HCT116 (cell line): ENCODE measurements at regions not wholly inside any gene's neighbourhood (a gene's known extent, or its start where the extent isn't known, plus 50 kb on each side); places are given as distances from the start of the nearest gene placed in this dataset.

Source experiments
- ATAC-seq: fragments of 200-7000 bp; cut with Tn5 transposase; 2 replicates; pipeline ENCODE4 v1.9.1; 2020; ENCODE audit warnings: mild to moderate bottlenecking, moderate library complexity
- BruUV-seq: library from RNA; stranded (reverse); fragments of 400-500 nt; replicated peaks from 2 replicates; lab custom pipeline; 2021; lab: Mats Ljungman, UMichigan
- CTCF ChIA-PET: fragments of 300-600 bp; sonication (Branson Sonifier 250); formaldehyde crosslinking; loops from one replicate; lab custom pipeline; 2021; ENCODE audit warnings: antibody characterized with exemption; lab: Charles Lee
- POLR2A ChIA-PET: fragments of 300-600, 350-600 bp; sonication (Branson Sonifier 250); formaldehyde crosslinking; loops from one replicate; lab custom pipeline; 2021; ENCODE audit warnings: antibody characterized with exemption; lab: Charles Lee
- RAD21 ChIA-PET, 2 experiments: fragments of 300-600 bp; sonication (Branson Sonifier 250); formaldehyde crosslinking; loops; one replicate each; lab custom pipeline; 2023; ENCODE audit warnings: low total read pairs in 2 of 2; ENCODE audit not compliant: uncharacterized antibody in 2 of 2, unreplicated experiment in 2 of 2, low non-redundant PET in 1 of 2; lab: Charles Lee
- DNase-seq: peaks from one replicate; pipeline ENCODE4 v3.0.0-alpha.2; 2010; ENCODE audit warnings: low read depth, low spot score
- H2AFZ ChIP-seq: fragments of 200-600 bp; shearing (Covaris generic), sonication (generic); 2 replicates; pipeline ENCODE4 v1.6.1; 2017; ENCODE audit warnings: low read depth, mixed run types, mixed read lengths, antibody characterized with exemption, low read length; ENCODE audit not compliant: poor library complexity, severe bottlenecking
- H3K27ac ChIP-seq: 2 replicates; pipeline ENCODE4 v1.5.1; 2012; ENCODE audit warnings: low read depth, low read length
- H3K27me3 ChIP-seq: fragments of 200-600 bp; sonication (generic); 2 replicates; pipeline ENCODE4 v1.6.1; 2016; ENCODE audit warnings: mixed run types, low read length, mixed read lengths; ENCODE audit not compliant: insufficient read depth
- H3K36me3 ChIP-seq, 2 experiments: fragments of 200-500 bp in 1 of 2; fragments of 200-600 bp in 1 of 2; sonication (Bioruptor generic) in 1 of 2; sonication (generic) in 1 of 2; 2 replicates each; pipeline versions ENCODE4 v1.5.1 to v1.6.1; 2014 to 2016; ENCODE audit warnings: low read length in 2 of 2, inconsistent platforms in 1 of 2, mixed read lengths in 1 of 2, mixed run types in 1 of 2; ENCODE audit not compliant: insufficient read depth in 2 of 2, control insufficient read depth in 1 of 2
- H3K4me1 ChIP-seq, 2 experiments: fragments of 200-600 bp in 1 of 2; sonication (generic) in 1 of 2; 2 replicates each; pipeline versions ENCODE4 v1.5.1 to v1.6.1; 2012 to 2017; ENCODE audit warnings: low read length in 2 of 2, inconsistent platforms in 1 of 2, mild to moderate bottlenecking in 1 of 2, mixed read lengths in 1 of 2, mixed run types in 1 of 2, moderate library complexity in 1 of 2; ENCODE audit not compliant: insufficient read depth in 2 of 2, control insufficient read depth in 1 of 2
- H3K4me2 ChIP-seq: fragments of 200-600 bp; sonication (generic); 2 replicates; pipeline ENCODE4 v1.6.1; 2017; ENCODE audit warnings: mixed run types, low read length, mixed read lengths
- H3K4me3 ChIP-seq, 2 experiments: fragments of 200-600 bp in 1 of 2; sonication (generic) in 1 of 2; replicated peaks in 1 of 2; 2 replicates each; pipeline ENCODE4 v1.5.1; 2011 to 2016; ENCODE audit warnings: low read length in 2 of 2, control low read depth in 1 of 2, low read depth in 1 of 2, mild to moderate bottlenecking in 1 of 2, mixed read lengths in 1 of 2, mixed run types in 1 of 2
- H3K79me2 ChIP-seq: fragments of 200-600 bp; sonication (generic); 2 replicates; pipeline ENCODE4 v1.6.1; 2017; ENCODE audit warnings: mild to moderate bottlenecking, mixed run types, low read length, moderate library complexity, mixed read lengths; ENCODE audit not compliant: insufficient read depth
- H3K9ac ChIP-seq: fragments of 200-600 bp; sonication (generic); 2 replicates; pipeline ENCODE4 v1.6.1; 2016; ENCODE audit warnings: low read length, mixed read lengths
- H3K9me2 ChIP-seq: fragments of 200-600 bp; sonication (generic), shearing (Covaris generic); 2 replicates; pipeline ENCODE4 v1.6.1; 2017; ENCODE audit warnings: mixed run types, mild to moderate bottlenecking, moderate library complexity; ENCODE audit not compliant: insufficient read depth
- H3K9me3 ChIP-seq, 2 experiments: fragments of 200-500 bp in 1 of 2; fragments of 200-600 bp in 1 of 2; sonication (Bioruptor generic) in 1 of 2; sonication (generic) in 1 of 2; 2 replicates each; pipeline ENCODE4 v1.6.1; 2014 to 2017; ENCODE audit warnings: low read length in 2 of 2, mixed read lengths in 2 of 2, inconsistent platforms in 1 of 2, low read depth in 1 of 2, mild to moderate bottlenecking in 1 of 2, mixed run types in 1 of 2, moderate library complexity in 1 of 2; ENCODE audit not compliant: control insufficient read depth in 1 of 2, insufficient read depth in 1 of 2
- H4K20me1 ChIP-seq: fragments of 200-600 bp; sonication (generic), shearing (Covaris generic); 2 replicates; pipeline ENCODE4 v1.6.1; 2017; ENCODE audit warnings: mixed run types, mild to moderate bottlenecking, moderate library complexity; ENCODE audit not compliant: insufficient read depth
- CBX3 ChIP-seq: IDR thresholded peaks from 2 replicates; pipeline ENCODE4 v1.6.1; 2012; ENCODE audit warnings: low read depth
- CEBPB ChIP-seq: IDR thresholded peaks from 2 replicates; pipeline ENCODE4 v1.6.1; 2012; ENCODE audit warnings: low read depth
- CTCF ChIP-seq, 3 experiments: fragments of 200-600 bp in 1 of 3; sonication (generic) in 1 of 3; IDR thresholded peaks in 2 of 3; conservative IDR thresholded peaks in 1 of 3; 2 replicates each; pipeline ENCODE4 v1.5.1; 2012 to 2017; ENCODE audit warnings: low read depth in 2 of 3, low read length in 2 of 3, antibody characterized with exemption in 1 of 3, borderline replicate concordance in 1 of 3, control low read depth in 1 of 3, mild to moderate bottlenecking in 1 of 3, mixed read lengths in 1 of 3, mixed run types in 1 of 3, moderate library complexity in 1 of 3; ENCODE audit not compliant: insufficient read depth in 1 of 3
- EZH2phosphoT487 ChIP-seq: fragments of 200-600 bp; IDR thresholded peaks from 2 replicates; pipeline ENCODE4 v1.6.1; 2018; ENCODE audit warnings: antibody characterized with exemption, borderline replicate concordance
- FOSL1 ChIP-seq: IDR thresholded peaks from 2 replicates; pipeline ENCODE4 v1.6.1; 2012; ENCODE audit warnings: low read depth
- JUND ChIP-seq: IDR thresholded peaks from 2 replicates; pipeline ENCODE4 v1.6.1; 2012
- POLR2AphosphoS5 ChIP-seq: IDR thresholded peaks from 2 replicates; pipeline ENCODE4 v1.6.1; 2011; ENCODE audit warnings: mild to moderate bottlenecking, low read depth, low read length, moderate library complexity
- RAD21 ChIP-seq: IDR thresholded peaks from 2 replicates; pipeline ENCODE4 v1.6.1; 2012; ENCODE audit warnings: low read depth, mild to moderate bottlenecking
- SP1 ChIP-seq: IDR thresholded peaks from 2 replicates; pipeline ENCODE4 v1.6.1; 2012; ENCODE audit warnings: low read depth
- SRF ChIP-seq: IDR thresholded peaks from 2 replicates; pipeline ENCODE4 v1.6.1; 2012; ENCODE audit warnings: low read depth
- TCF7L2 ChIP-seq: IDR thresholded peaks from 2 replicates; pipeline ENCODE4 v1.7.0; 2011; ENCODE audit warnings: borderline replicate concordance, inconsistent platforms; ENCODE audit not compliant: insufficient read depth, insufficient read length; ENCODE audit errors: extremely low read depth
- YY1 ChIP-seq: IDR thresholded peaks from 2 replicates; pipeline ENCODE4 v1.6.1; 2011; ENCODE audit warnings: low read length, low read depth, moderate library complexity, mild to moderate bottlenecking; ENCODE audit not compliant: insufficient replicate concordance; ENCODE audit errors: extremely low read depth
- ZFX ChIP-seq: fragments of 450-650 bp; IDR thresholded peaks from 2 replicates; pipeline ENCODE4 v1.6.1; 2017
- intact Hi-C: fragments of 100-400 bp; cut with micrococcal nuclease; formaldehyde crosslinking; loops from 2 replicates; pipeline ENCODE4 v1.10.0; 2022
- TF ChIP-seq, protein P1 (sequence below): IDR thresholded peaks from 2 replicates; pipeline ENCODE4 v1.6.1; 2012

DNA sequence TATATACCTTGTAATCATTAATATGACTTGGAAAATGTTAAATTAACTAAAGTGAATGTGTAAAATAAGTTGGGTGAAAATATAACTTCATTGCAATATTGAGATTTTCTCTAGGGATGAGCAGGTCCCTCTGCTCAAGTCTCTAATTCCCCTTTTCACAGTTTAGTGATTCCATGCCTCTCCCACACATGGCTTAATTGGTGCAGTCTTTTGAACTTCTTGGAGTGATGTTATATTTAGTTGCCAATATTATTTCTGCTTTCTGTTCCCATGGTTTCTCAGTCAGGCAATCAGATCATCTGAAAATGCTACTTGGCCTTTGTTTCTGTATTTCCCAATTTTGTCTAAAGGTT is 233.7 kb upstream of the SPOPL start:
- Histone ChIP-seq H3K9ac (no peak overlapping the region), H4K20me1 (no peaks in the 10 kb centered on the region), H3K4me3 (no peak overlapping the region), H2AFZ (no peak overlapping the region), H3K79me2 (no peaks in the 10 kb centered on the region), H3K9me2 (no peaks in the 10 kb centered on the region), H3K27me3 (no peaks in the 10 kb centered on the region), H3K9me3 (no peaks in the 10 kb centered on the region), H3K27ac (no peak overlapping the region), H3K4me2 (peak overlapping the region; percentile 42)
- intact Hi-C loops, result no loop called here
- ATAC-seq (no peak), DNase-seq (no peak)
- RAD21 ChIA-PET, result no interaction called here
- BruUV-seq, result no TSS peak
- CTCF ChIA-PET, result no interaction called here
- POLR2A ChIA-PET, result no interaction called here
- no peak for TF ChIP-seq CEBPB
- TF ChIP-seq SP1, result 0 out of 2 replicates have a peak, but pooled peaks have one; percentile 4
- TF ChIP-seq, all 23 proteins: peak for 1
- Histone ChIP-seq H3K4me1 (peaks cover 0 to 18% of the 10 kb centered on the region in 2 experiments; a peak in 3 of 4 replicates), H3K36me3 (no peaks in the 10 kb centered on the region)

DNA sequence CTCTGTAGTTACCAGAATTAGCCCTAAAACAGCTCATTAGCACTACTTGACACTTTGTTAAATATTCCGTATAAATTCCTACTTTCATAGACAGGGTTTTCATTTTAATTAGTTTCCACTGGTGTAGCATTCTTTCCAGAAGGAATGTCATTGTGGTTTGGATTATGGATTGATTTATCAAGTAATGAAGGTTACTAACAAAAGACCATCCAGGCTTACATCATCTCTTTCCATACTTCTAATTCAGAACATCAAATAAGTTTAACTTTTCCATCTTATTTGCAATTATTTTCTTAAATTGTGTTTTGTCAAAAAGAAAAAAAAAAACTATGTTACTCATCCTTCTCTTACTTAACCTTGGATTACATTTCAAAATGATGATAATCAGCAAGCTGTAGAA is 231.8 kb upstream of the SPOPL start:
- BruUV-seq, result no TSS peak
- POLR2A ChIA-PET, result no interaction called here

More for the DNA sequence above, 231.8 kb upstream of the SPOPL start:
- H3K9me2 ChIP-seq, result no peaks in the 10 kb centered on the region
- no peak overlapping the region for H2AFZ ChIP-seq
- ATAC-seq (no peak), DNase-seq (no peak)
- ChIA-PET CTCF (no interaction called here), RAD21 (no interaction called here)
- no peaks in the 10 kb centered on the region for H3K9me3 ChIP-seq
- H3K4me3 ChIP-seq, result no peak overlapping the region
- intact Hi-C loops, result no loop called here
- no peak overlapping the region for H3K9ac ChIP-seq
- H3K4me2 ChIP-seq, result no peak overlapping the region
- peaks cover 2 to 31% of the 10 kb centered on the region in 2 experiments; a peak in 3 of 4 replicates for H3K4me1 ChIP-seq
- TF ChIP-seq ZFX (no peak), SRF (no peak), JUND (no peak), CEBPB (no peak), POLR2AphosphoS5 (no peak), FOSL1 (no peak), CBX3 (no peak), TCF7L2 (no peak), RAD21 (no peak), EZH2phosphoT487 (no peak), YY1 (no peak), CTCF (IDR thresholded peaks at IDR 0.05 in 2 of 3, conservative IDR thresholded peaks at IDR 0.05 in 1 of 3; ENCODE audit: borderline replicate concordance in 1 of 3, insufficient read depth in 1 of 3, low read depth in 2 of 3, low read length in 2 of 3) (no peak)
- TF ChIP-seq, protein P1, sequence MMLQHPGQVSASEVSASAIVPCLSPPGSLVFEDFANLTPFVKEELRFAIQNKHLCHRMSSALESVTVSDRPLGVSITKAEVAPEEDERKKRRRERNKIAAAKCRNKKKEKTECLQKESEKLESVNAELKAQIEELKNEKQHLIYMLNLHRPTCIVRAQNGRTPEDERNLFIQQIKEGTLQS, result no peak
- TF ChIP-seq, all 23 proteins: peak for 0
- Histone ChIP-seq H3K36me3 (no peaks in the 10 kb centered on the region), H3K27ac (no peak overlapping the region), H3K79me2 (no peaks in the 10 kb centered on the region), H3K27me3 (no peaks in the 10 kb centered on the region), H4K20me1 (no peaks in the 10 kb centered on the region)
